NCI-H345 treated with DMSO at 0.1 percent for 48 hours (cell line): ENCODE measurements at regions not wholly inside any gene's neighbourhood (a gene's known extent, or its start where the extent isn't known, plus 50 kb on each side); places are given as distances from the start of the nearest gene placed in this dataset.

Experiments
- DNase-seq: peaks from one replicate; lab custom pipeline; 2025; ENCODE audit not compliant: unreplicated experiment; lab: John Stamatoyannopoulos, UW

DNA sequence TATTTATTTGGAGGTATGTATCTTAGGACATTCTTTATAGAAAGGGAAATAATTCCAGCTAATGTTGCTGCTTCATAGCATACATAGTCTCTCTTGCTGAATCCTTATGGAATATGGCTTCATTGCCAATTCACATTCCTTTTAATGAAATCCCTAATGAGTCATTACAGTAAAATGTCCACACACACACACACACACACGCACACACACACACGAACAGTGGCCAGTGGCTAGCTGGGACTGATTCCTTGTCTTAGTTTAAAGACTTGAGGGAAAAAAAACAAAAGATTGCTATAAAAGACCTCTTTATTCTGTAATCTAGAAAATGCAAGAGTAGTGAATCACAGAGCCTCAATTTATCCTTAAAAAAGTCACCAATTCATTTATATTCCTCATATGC, 301.6 kb downstream of the SLITRK6 start:
- no peak for DNase-seq

DNA sequence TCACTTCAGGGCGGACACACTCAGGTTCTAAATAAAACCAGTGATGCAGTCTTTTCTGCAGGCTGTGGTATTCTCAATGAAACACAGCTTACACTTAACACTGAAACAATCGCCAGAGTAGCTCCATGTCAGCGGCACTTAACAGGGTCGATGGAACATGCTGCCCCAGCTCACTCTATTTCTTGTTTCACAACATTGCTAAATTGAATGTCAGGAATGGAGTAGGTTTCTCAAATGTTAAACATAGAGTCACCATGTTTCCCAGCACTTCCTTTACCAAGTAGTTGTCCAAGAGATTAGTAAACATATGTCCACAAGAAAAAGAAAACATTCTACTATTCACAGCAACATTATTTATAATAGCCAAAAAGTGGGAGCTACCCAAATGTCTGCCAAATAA, 306.9 kb downstream of the SLITRK6 start:
- DNase-seq: no peak

DNA sequence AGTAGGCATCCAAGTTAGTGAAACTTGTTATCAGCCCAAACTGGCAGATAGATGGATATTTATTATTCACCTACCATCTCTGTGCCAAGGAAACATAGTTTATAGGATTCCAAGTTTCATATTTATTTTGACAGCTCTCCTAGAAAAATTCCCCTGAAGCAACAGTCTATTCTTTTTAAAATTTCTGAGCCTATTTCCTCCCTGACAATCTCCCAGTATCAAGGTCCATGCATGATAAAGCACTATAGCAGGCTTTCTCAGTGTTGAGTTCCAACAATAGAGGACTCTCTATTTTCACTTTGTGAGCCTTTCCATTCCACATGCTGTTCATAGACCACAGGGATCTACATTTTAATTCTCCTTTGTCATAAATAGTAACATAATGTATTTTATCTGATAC, 312.6 kb downstream of the SLITRK6 start:
- DNase-seq: no peak

DNA sequence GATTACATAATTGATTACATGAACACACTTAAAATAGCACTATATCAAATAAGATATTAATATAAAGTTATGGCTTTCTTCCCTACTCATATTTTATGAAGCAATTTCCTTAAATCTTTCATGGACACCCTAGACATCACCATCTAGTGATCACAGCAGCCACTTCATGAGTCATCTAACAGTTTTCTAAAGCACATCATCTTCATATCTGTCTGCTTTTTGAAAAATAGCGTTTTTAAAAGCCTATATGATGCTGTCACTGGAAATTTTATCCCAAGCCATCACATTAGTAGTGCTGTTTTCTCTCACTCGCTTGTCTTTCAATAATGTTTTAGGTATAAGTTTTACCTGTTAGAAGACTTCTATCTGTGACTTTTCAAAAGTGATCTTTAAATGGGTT, 326.1 kb downstream of the SLITRK6 start:
- no peak for DNase-seq

DNA sequence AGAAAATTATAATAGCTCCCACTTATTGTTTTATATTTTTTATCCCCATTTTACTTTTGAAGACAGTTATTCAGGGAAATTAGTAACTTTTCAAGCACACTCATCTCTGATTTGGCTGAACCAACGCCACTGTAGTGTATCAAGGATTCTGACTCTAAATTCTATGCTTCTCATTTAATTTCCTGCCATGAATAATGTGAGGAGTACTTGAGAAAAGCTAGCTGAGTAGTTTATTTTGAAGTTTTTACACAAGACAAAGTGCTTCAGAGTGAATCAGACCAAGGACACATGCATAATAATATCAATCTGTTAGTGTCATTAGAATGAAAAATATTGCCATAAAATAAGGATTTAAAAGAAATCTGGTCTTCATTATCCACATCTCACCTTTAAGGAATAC, 329.9 kb downstream of the SLITRK6 start:
- no peak for DNase-seq

DNA sequence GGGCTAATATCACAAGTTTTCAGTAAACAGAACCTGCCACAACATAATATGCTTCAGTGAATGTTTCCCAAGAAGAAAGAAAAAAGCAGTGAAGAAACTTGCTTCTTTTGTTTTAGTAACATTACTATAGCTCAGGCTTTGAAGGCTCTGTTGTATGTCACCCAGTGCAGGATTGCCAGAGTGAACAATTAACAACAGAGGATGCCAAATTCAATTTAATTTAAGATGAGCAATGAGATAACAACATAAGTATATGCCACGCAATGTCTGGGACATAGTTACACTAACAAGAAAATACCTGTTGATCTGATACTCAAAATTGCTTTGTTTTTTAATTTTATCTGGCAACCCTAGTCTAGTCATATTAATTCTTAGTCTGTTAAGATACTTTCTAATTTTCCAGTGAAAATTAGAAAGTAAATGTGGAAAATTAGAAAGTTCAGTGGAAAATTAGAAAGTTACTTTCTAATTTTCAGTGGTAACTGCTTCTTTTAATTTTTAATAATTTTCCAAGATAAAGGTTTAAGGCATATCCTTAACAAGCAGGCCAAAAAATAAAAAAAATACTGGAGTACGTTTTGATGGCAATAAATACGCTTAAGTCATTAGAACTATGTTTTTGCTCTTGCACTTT, 336.3 kb downstream of the SLITRK6 start:
- no peak for DNase-seq

DNA sequence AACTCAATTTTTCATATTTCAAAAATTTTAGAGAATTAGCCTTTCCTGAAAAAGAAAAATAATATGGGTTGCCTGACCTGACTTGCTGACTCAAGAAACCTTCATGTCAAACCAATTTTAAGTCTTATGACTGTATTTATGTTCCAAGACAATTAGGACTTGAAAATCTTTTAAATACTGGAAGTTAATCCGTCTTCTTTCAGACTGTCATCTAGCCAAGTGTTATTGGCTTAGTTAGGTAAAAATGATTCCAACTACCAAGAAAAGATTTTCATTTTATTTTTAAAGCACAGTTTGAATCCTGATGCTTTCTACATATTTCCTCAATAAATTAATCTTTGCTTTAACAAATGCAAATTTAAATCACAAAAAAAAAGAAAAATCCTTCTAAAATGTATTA, 337.6 kb downstream of the SLITRK6 start:
- no peak for DNase-seq

DNA sequence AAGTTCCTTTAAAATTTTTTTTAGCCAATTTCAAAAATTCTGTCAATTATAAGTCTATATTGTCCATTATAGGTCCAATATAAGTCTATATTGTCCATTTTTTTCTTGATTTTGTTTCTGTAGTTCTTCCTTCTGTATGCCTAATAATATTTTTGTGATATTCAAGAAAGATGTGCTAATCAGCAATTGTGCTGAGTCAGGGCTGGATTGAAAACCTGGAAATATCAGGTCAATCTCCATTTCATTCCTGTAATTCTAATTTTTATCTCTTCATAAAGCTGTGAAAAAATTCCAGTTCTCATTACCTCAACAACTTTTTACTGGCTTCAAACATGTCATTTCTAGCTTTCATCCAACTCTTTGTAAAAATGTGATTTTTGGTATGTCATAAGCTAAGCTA, 353.7 kb downstream of the SLITRK6 start:
- no peak for DNase-seq

DNA sequence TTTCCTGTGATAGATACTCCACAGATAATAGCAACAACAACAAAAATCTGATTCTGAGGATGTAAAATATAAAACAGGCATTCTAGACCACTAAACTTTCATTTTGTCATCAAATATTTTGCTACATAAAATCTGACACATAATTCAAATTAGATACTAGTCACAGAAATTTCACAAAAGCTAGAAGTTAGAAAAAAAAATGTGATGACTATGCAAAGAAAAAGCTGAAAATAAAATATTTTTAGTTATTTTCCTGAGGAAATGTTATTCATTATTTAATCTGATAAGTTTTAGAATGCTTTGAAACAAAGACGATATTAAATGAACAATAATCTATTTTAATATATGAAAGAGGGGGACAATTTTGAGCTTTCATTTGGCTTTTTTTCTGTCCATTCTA, 357.2 kb downstream of the SLITRK6 start:
- no peak for DNase-seq

DNA sequence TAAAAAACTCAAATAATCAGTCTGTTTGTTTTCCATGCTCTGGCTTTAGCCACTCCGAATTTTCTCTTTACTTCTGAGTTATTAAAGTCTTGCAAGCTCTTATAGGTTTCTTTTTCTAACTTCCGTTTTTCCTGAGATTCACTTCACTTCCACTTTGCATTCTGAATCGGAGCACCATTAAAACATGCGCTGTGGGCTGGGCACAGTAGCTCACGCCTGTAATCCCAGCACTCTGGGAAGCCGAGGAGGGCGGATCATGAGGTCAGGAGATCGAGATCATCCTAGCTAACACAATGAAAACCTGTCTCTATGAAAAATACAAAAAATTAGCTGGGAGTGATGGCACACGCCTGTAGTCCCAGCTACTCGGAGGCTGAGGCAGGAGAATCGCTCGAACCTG, 357.9 kb downstream of the SLITRK6 start:
- no peak for DNase-seq

DNA sequence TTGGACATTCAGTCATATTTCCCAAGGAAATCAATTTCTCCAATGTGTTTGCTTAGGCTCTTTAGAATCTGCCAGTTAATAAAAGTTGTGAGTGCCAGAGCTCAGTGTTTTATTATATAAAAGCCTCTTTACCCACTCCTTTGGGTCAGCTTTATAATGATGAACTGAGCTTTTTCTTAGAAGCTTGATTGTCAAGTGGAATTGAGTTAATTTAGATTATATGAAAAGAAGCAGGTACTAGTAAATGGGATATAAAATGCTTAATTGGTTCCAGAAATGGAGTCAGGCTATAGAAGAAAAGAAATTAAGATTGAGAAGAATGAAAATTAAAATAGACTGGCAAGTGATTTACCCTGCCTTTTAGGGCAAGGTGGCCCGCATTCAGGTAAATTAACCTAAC, 363.2 kb downstream of the SLITRK6 start:
- no peak for DNase-seq

DNA sequence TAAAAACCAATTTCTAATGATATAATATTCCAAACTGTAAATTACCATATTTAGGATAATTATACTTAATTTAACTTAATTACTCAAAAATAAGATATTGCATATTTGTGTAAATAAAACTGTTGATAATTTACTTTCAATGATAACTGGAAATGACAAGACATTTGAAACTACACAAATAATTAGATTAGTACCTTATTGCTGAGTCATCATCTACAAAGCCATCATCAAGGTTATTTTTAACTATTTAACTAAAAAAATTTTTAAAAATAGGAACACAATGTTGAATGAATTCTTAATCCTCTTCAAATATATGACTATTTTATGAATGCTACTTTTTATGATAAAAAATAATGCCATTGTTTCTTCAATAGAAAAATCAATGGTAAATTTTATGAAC, 364.3 kb downstream of the SLITRK6 start:
- no peak for DNase-seq

DNA sequence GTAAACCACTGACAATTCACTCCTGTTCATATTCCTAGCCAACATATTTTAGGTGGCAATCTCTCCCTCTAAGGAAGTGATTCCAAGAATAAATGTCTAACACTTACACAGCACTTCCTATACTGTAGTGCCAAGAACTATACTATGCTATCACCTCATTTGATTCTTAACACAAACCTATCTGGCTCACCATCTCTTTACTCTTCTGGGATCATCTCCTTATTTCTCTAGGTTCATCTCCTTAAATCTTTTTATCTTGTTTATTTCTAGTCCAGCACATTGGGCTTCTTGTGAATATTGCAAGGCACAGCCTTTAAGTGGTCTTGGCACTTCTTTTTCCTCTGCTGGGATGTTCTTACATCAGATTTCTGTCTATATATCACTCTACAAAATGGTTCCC, 366.3 kb downstream of the SLITRK6 start:
- no peak for DNase-seq

DNA sequence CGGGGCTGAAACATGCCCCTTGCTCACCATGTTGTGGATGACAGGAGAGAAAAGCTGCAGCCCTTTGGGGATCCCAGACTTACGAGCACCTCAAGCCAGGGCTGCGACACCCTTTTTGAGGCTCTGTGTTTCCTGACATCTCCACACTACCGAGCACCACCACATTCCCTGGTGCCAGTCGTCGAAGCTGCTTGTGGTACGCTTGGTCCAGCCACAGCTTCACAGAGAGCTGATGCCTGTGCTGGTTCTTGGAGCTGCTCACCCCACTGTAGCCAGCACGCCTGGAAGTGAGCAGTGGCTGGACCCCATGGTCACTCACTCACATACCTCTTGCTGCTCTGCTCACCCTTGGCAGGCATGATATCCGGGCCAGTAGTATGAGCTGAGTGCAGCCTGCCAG, 367.5 kb downstream of the SLITRK6 start:
- DNase-seq: no peak

DNA sequence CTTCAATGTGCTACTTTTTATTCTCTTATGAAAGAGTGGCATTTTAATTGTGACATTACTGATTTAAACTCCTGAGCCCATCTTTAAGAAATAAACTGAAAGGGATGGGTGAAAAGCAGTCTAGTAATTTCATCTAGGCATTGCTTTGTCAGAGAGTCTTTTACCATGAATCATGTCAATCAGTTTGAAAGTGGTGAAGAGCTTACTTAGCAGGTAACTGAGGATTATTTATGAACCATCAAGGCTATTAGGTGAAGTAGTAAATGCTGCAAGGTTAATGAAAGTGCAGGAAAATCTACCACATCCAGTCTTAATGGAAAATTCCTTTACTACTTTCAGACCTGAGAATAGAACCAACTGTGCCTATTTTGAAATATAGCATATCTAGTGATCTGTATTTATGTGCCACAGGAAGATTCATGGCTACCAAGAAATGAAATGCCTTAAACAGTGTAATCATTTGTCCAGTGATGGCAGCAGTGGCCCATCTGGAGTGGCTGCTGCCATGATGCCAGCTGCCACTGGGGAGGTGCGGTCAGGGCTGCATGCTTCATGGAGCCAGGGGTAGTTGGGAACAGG, 368.9 kb downstream of the SLITRK6 start:
- DNase-seq: no peak

DNA sequence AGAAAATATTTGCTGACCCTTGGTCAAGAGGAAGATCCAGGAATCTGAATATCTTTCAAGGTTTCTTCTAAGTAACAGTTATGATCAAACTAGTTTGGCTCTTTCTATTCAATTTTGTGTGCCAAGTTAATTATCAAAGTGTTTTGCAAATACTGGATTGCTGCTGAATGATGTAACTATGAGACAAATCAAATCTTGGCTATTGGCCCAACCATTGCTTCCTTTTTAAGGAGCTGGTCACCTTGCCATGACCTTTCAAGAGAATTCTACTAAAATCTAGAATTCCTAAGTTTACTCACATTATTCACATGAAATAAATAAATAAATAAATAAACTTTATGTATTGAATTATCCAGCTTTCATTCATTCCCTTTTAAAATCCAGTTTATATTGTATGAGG, 371.8 kb downstream of the SLITRK6 start:
- DNase-seq: no peak

DNA sequence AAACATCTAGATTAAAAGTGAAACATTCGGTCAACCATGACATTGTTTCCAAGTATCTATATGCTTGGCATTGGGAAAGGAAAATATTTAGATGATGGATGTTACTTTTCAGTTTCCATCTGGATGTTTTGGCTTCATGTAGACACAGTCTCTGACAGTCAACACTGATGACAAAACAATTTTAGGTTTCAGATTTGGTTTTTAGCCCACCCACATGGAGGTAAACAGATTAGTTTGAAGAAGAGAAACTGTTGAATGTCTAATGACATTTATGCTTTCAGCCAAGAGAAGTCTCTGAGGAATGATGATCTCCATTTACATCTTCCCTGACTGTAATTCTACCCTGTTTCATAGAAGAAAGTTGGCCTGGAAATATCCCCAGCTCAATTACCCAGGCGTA, 379.1 kb downstream of the SLITRK6 start:
- DNase-seq: no peak

DNA sequence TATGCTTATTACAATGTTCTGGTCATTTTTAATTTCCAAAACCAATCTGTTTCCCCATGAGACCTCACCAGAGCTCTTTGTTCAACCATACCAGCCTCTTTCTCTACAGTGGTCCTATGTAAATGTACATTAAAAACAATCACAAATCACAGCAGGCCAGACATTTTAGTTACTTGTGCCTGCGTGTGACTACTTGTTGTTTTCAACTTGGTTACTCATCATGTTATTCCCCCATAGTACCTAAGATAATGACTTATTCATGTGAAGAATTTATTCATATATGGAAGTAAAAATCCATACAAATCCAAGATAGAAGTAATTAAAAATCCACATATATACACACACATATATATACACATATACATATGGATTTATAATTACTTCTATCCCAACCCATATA, 379.6 kb downstream of the SLITRK6 start:
- no peak for DNase-seq

DNA sequence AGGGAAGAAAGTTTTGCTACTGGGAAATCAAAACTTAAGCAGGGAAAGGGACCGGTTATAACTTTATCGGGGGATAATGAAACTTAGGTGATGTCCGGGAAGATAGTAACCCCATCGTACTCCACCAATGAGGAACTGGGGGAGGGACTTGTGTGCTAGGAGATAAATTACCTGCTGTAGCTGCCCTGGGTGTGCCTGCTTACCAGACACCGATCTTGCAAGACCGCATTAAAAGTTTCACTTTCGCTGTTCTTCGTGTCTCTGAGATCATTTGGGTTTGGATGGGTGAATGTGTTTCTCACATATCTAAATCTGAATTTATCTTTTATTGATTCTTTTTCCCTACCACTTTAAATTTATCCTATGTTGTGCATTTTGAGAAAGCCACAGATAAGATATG, 381.4 kb downstream of the SLITRK6 start:
- no peak for DNase-seq

DNA sequence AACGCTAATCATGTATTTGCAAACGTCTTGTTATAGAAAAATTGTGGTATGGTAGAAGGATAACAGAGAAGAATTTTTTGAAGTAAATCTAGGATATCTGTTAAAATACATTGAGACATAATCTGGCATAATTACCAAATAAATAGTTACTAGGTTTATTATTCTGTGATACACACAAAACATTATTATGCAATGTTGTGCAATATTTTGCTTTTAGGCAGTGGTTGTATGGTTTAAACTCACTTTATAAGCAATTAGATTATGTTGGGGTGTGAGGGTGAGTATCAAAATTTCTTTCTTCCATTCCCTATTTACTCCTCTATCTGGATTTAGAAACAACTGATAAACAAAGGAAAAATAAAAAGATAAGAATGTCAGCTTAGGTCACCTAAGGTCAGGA, 385.6 kb downstream of the SLITRK6 start:
- no peak for DNase-seq

DNA sequence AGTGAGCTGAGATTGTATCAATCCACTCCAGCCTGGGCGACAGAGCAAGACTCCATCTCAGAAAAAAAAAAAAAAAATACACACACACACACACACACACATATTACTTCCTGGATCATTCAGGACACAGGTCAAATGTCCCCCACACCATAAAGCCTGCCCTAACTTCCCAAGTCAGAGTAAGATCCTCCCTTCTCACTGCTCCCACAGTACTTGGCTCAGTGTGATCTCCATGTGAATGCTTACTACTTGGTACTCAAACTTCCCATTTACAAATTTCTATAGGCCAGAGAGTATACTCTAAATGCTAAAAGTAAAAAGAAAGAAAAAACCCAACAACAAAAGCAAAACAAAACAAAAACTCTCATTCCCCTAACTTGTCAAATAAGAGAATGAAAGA, 386.8 kb downstream of the SLITRK6 start:
- no peak for DNase-seq

DNA sequence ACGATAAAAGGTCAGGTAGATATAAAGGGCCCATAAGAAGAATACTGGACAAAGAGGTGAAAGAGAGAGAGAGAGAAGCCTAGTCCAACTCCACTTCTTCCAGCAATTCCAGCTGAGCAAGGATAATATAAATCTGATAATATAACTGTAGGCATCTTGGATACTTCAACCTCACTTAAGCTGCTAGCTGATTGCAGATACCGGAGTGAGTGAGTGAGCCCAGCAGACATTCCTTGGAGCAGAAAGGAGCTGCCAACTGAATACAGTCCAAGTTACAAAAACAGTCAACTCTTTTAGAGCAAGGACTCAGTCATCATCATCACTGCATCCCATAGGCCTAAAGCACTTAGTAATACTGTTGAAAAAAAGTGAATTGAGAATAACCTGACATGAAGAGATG, 387.6 kb downstream of the SLITRK6 start:
- no peak for DNase-seq

DNA sequence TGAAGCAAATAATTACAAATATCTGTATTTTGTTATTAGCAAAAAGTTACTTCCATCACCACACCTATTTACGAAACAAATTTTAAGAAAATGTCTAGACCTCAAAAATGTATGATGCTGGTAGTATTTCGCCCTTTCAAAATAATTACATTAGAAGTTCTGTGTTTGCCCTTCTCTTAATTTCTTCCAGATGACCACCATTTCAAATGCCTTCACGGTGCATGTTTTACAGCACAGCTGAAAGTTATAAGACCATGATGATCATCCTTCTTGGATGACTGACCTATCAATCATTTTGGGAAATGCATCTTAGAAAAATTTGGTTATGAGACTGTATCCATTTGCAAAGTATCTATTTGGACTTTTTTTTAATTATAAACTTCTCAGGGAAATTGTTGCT, 390.8 kb downstream of the SLITRK6 start:
- DNase-seq: no peak
